Smooth muscle cell (in vitro differentiated cells): ENCODE measurements at regions not wholly inside any gene's neighbourhood (a gene's known extent, or its start where the extent isn't known, plus 50 kb on each side); places are given as distances from the start of the nearest gene placed in this dataset.

Source experiments
- DNase-seq: peaks from one replicate; lab custom pipeline; 2025; ENCODE audit not compliant: unreplicated experiment; lab: John Stamatoyannopoulos, UW
- H2AFZ ChIP-seq: fragments of 200-600 bp; sonication (generic); 2 replicates; pipeline ENCODE4 v1.6.0; 2016; ENCODE audit warnings: antibody characterized with exemption, low read depth, mild to moderate bottlenecking
- H3F3A ChIP-seq: fragments of 200-600 bp; sonication (generic); 2 replicates; pipeline ENCODE4 v1.6.0; 2017; ENCODE audit warnings: antibody characterized with exemption, low read depth
- H3K27ac ChIP-seq: fragments of 200-600 bp; sonication (generic); 2 replicates; pipeline ENCODE4 v1.5.1; 2016; ENCODE audit warnings: low read depth, mild to moderate bottlenecking
- H3K27me3 ChIP-seq: fragments of 200-600 bp; sonication (generic); 2 replicates; pipeline ENCODE4 v1.6.1; 2016; ENCODE audit warnings: low read depth, mild to moderate bottlenecking
- H3K36me3 ChIP-seq: fragments of 200-600 bp; sonication (generic); 2 replicates; pipeline ENCODE4 v1.5.1; 2016; ENCODE audit warnings: low read depth
- H3K4me1 ChIP-seq: fragments of 200-600 bp; sonication (generic); 2 replicates; pipeline ENCODE4 v1.5.1; 2016; ENCODE audit warnings: low read depth
- H3K4me2 ChIP-seq: fragments of 200-600 bp; sonication (generic); 2 replicates; pipeline ENCODE4 v1.6.0; 2016; ENCODE audit warnings: mild to moderate bottlenecking
- H3K4me3 ChIP-seq: fragments of 200-600 bp; sonication (generic); 2 replicates; pipeline ENCODE4 v1.5.1; 2016; ENCODE audit warnings: mild to moderate bottlenecking
- H3K79me2 ChIP-seq: fragments of 200-600 bp; sonication (generic); 2 replicates; pipeline ENCODE4 v1.6.0; 2016; ENCODE audit warnings: low read depth, mild to moderate bottlenecking
- H3K9ac ChIP-seq: fragments of 200-600 bp; sonication (generic); 2 replicates; pipeline ENCODE4 v1.6.0; 2016; ENCODE audit warnings: low read depth
- H3K9me3 ChIP-seq: fragments of 200-600 bp; sonication (generic); replicated peaks from 2 replicates; pipeline ENCODE4 v1.5.1; 2016; ENCODE audit warnings: low read depth
- H4K20me1 ChIP-seq: fragments of 200-600 bp; sonication (generic); 2 replicates; pipeline ENCODE4 v1.6.0; 2016; ENCODE audit warnings: low read depth
- CTCF ChIP-seq: fragments of 200-600 bp; sonication (generic); IDR thresholded peaks from 2 replicates; pipeline ENCODE4 v1.5.1; 2017; ENCODE audit warnings: borderline replicate concordance, mild to moderate bottlenecking, antibody characterized with exemption; ENCODE audit not compliant: insufficient read depth, poor library complexity, severe bottlenecking
- WGBS: methylation state at CpG from one replicate; pipeline ENCODE4 v1.1.7; 2016; ENCODE audit warnings: low lambda C conversion rate; 5-methylcytosine and 5-hydroxymethylcytosine counted together

- TF ChIP-seq CTCF: no peak
- no peak overlapping the region for H3K4me2 ChIP-seq
- no peaks in the 10 kb centered on the region for H4K20me1 ChIP-seq
- H3K9me3 ChIP-seq: no peaks in the 10 kb centered on the region
- no peaks in the 10 kb centered on the region for H3K79me2 ChIP-seq
- no peak overlapping the region for H2AFZ ChIP-seq
- H3K4me1 ChIP-seq: no peaks in the 10 kb centered on the region
- H3K9ac ChIP-seq: no peak overlapping the region
- H3F3A ChIP-seq: no peaks in the 10 kb centered on the region
- H3K4me3 ChIP-seq: no peak overlapping the region
- H3K27ac ChIP-seq: no peak overlapping the region
- 84% methylated on average over 4 of the region's 4 CpGs for WGBS
- H3K27me3 ChIP-seq: peaks cover under 1% of the 10 kb centered on the region
- no peaks in the 10 kb centered on the region for H3K36me3 ChIP-seq
- DNase-seq: no peak
Observed at GRCh38 chr5:5964347-5964746, 414.0 kb downstream of the MED10 start.

GRCh38 chr5:5957737-5958136 is 420.6 kb downstream of the MED10 start:
- no peak for DNase-seq
- WGBS: 74% methylated on average over 2 of the region's 2 CpGs
- no peaks in the 10 kb centered on the region for H3K36me3 ChIP-seq
- no peak overlapping the region for H3K9ac ChIP-seq
- H3K27ac ChIP-seq: no peak overlapping the region
- H3K4me2 ChIP-seq: no peak overlapping the region
- no peaks in the 10 kb centered on the region for H3K4me1 ChIP-seq
- peaks cover 8% of the 10 kb centered on the region for H3K27me3 ChIP-seq
- no peak for TF ChIP-seq CTCF
- H3K79me2 ChIP-seq: no peaks in the 10 kb centered on the region
- no peaks in the 10 kb centered on the region for H3F3A ChIP-seq
- no peaks in the 10 kb centered on the region for H4K20me1 ChIP-seq
- no peak overlapping the region for H3K4me3 ChIP-seq
- no peak overlapping the region for H2AFZ ChIP-seq
- no peaks in the 10 kb centered on the region for H3K9me3 ChIP-seq

- Histone ChIP-seq H3K9ac (no peak overlapping the region), H3K27me3 (peaks cover 8% of the 10 kb centered on the region), H2AFZ (no peak overlapping the region), H4K20me1 (no peaks in the 10 kb centered on the region), H3K79me2 (no peaks in the 10 kb centered on the region), H3K9me3 (no peaks in the 10 kb centered on the region), H3K36me3 (no peaks in the 10 kb centered on the region), H3K4me2 (no peak overlapping the region), H3K27ac (no peak overlapping the region), H3F3A (no peaks in the 10 kb centered on the region), H3K4me1 (no peaks in the 10 kb centered on the region), H3K4me3 (no peak overlapping the region)
- WGBS: 74% methylated on average over 9 of the region's 9 CpGs
- no peak for DNase-seq
- no peak for TF ChIP-seq CTCF
Observed at GRCh38 chr5:5954275-5954598, 424.1 kb downstream of the MED10 start.

- no peaks in the 10 kb centered on the region for H3F3A ChIP-seq
- DNase-seq: no peak
- no peaks in the 10 kb centered on the region for H3K79me2 ChIP-seq
- no peaks in the 10 kb centered on the region for H3K9me3 ChIP-seq
- H3K4me1 ChIP-seq: no peaks in the 10 kb centered on the region
- H3K36me3 ChIP-seq: no peaks in the 10 kb centered on the region
- H3K4me2 ChIP-seq: no peak overlapping the region
- H3K4me3 ChIP-seq: no peak overlapping the region
- H3K9ac ChIP-seq: no peak overlapping the region
- H3K27ac ChIP-seq: no peak overlapping the region
- WGBS: 87% methylated on average over 12 of the region's 12 CpGs
- peaks cover 8% of the 10 kb centered on the region for H3K27me3 ChIP-seq
- H2AFZ ChIP-seq: no peak overlapping the region
- no peaks in the 10 kb centered on the region for H4K20me1 ChIP-seq
- TF ChIP-seq CTCF: no peak
Observed at GRCh38 chr5:5953584-5954274, 424.6 kb downstream of the MED10 start.
